Fibroblast of the conjunctiva (primary cell): ENCODE measurements at regions not wholly inside any gene's neighbourhood (a gene's known extent, or its start where the extent isn't known, plus 50 kb on each side); places are given as distances from the start of the nearest gene placed in this dataset.

Experiments used
- DNase-seq: peaks from one replicate; pipeline ENCODE4 v3.0.0-alpha.2; 2010; ENCODE audit warnings: low read depth

DNA sequence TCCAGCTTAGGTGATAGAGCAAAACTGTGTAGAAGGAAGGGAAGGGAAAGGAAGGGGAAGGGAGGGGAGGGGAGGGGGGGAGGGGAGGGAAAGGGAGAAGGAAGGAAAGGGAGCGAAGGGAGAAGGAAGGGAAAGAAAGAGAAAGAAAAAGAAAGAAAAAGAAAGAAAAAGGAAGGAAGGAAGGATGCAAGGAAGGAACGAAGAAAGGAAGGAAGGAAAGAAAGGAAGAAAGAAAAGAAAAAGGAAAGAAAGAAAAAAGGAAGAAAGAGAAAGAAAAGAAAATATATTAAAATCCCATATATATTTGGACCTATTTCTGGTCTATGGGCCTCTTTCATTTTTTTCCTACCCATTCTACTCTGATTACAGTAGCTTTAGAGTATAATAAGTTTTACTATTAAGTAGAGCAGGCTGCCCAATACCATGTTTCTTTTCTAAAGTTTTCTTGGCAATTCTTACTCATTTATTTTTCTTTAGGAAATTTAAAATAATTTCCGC lies 229.1 kb downstream of the AUH start:
- no peak for DNase-seq

DNA sequence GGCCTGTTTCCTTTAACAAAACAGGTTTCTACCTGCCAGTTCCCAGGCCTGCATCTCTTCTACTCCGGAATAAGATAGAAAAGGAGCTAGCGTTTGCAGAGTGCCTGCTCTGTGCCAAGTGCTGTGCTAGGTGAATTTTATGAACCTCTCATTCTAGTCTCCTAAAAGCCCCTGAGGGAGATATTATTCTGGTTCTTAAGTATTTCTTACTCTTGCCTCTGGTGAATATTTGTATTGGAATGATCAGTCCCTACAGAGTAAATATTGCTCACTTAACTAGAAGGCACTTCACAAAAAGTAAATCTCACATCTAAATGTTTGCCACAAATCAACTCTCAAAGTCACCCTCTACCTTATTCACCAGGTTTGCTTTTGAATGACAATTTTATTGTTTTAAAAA lies 227.1 kb downstream of the AUH start:
- no peak for DNase-seq

DNA sequence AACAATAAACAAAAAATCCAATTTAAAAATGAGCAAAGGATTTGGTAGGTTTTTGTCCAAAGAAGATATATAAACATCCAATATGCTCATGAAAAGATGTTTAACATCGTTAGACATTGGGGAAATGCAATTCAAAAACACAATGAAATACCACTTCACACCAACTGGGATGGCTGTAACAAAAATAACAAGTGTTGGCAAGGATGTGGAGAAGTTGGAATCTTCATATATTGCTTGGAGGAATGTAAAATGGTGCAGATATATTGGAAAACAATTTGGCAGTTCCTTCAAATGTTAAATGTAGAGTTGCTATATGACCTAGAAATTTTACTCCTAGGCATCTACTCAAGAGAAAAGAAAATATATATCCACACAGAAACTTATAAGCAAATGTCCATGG lies 224.3 kb downstream of the AUH start:
- no peak for DNase-seq

DNA sequence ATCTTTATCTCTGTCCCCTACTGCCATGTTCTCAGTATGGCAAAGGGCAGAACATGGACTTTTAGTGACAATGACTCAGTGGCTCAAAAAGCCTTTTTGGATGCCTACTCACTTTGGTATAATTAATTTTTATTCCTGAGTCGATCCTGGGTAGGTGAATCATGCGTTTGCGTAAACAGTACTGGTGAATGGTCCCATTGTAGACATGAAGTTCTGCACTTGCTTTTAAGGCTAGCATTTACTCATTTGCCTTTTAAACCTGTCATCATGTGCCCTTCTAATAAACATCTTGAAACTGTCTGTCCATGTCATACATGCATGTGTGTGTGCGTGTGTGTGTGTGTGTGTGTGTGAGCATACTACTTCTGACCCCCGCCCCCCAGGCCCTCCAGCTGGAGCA lies 223.0 kb downstream of the AUH start:
- no peak for DNase-seq

DNA sequence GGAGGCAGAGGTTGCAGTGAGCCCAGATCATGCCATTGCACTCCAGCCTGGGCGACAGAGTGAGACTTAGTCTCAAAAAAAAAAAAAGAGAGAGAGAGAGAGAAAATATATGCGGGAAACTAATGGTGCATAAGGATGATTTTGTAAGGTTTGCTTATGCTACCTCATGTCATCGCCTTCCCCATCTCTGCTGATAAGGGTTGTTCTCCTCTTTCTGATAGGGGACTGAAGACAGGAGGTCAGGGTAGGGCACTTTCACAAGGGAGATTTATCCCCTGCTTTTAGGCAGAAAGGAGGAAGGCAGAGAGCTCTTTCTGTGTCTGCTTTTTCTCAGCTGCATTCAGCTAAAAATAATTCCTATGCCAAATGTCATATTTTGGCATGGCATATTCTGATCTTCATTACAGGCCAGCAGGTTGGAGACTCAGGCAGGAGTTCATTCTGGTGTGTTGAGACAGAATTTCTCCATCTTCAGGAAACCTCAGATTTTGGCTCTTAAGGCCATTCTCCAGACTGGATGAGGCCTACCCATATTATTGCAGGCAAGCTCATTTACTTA lies 220.2 kb downstream of the AUH start:
- no peak for DNase-seq

DNA sequence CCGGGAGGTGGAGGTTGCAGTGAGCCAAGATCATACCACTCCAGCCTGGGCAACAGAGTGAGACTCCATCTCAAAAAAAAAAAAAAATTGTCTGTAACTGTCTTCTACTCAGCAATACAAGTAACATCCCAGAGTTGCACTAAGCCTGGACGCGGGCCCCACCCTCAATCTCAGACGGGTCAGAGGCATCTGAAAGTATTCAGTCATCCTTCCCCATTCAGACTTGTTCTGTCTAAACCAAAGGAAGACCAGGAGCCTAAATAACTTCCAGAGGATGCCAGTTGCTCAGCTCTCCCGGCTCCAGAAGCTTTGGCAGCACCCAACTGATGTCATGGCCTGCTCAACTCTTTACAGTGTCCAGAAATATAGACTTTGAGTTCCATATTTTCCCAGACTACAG lies 218.6 kb downstream of the AUH start:
- no peak for DNase-seq

DNA sequence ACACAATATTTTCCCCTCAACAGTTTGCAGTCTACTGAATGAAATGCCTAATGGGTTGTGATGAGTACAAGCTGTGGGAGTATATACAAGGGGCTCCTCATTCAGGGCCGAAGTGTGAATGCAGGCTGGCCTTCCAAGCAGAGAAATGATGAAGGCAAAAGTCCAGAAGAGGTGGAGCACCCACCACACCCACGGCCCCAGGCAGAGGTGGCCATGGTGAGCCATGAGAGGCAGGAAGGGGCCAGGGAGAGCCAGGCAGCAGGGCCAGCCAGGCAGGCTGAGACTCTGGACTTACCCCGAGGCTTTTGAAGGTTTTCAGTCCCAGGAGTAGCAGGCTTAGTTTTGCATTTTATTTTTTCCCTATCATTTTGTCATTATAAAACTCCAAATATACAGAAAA lies 218.1 kb downstream of the AUH start:
- no peak for DNase-seq

DNA sequence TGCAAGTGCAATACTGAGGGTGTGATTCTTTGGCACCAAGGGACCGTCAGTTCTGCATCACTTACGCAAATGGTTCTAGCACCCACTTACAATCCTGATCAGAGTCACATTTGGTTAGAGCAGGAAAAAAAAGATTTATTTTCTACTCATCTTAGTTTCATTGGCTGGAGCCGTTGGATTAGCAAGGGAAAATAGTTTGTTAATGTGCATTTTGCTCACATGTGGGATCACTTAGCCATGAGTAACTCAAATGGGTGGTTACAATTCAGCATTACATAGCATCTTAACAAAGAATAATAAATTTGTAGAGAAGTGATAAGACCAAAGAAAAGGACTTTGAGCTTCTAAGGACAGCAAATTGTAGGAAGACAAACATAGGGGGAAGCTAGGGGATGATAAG lies 216.9 kb downstream of the AUH start:
- DNase-seq, result no peak

DNA sequence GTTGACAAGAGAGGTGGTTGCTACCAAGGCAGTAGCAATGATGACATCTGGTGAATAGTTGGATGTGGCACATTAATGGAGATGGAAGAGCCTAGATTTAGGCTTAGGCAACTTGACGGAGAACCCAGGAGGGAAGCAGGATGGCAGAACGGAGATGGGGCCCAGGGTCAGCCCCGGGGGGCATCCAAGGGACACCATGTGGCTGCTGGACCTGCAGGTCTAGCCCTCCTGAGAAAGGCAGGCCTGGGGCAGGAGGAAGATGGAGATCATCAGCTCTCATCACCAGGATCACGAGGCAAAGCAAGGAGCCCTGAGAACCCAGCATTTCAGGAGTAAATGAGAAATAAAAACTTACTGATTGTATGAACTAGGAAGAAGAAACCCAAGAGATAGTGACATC lies 216.2 kb downstream of the AUH start:
- DNase-seq, result no peak

DNA sequence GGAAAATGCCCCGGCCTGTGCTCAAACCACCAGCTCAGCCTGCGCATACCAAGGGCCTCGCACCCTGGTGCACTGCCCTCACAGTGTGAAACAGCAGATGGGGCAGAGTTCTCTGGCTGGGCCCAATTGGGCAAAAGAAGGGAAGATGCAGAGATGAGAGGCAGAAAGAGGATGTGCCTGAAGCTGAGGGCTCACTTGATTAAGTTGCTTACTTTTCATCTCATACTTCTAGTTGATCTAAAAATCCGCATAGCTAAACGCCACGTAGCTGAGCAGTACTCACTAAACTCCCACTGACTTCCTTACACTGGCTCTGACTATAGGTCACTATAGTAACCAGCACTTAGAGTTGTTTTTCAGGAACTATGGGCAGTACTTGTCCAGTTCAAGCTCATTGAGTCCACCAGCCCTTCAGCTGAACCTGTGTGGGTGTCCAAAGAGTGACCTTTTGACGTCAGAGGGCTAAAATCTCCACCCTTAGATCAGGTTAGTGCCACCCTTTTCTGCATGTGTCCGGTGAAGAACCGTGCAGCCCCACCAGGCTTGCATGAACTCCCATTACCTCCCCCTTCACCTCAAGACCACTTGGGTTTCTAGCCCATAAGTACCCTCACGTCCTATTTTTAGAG lies 215.2 kb downstream of the AUH start:
- DNase-seq, result no peak

DNA sequence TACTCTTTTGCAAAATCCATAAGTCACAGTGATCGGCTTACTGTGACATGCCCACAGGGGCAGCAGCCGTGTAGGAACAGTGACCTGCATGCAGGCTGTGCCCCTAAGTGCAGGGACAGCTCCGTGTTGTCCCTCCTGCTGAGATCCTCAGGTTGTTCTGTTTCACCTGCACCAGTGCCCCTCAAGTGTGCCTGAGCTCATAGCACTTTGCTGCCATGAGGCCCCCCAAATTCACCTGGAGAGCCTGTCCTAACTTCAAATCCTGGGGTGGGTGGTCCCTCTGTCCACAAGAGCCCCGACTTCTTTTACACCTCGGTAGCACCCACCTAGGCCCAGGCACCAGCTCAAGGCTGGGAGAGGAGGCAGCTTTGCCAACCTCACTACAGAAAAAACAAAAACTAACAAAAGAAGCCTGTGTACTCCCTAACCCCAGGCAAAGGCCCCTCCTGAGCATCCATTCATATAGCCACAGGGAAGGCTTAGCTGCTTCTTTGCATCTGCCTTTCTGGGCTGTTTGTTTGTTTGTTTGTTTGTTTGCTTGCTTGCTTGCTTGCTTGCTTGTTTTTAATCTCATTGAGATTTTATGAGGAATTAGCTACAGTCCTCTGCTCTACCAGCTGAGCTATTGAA lies 214.5 kb downstream of the AUH start:
- DNase-seq, result no peak

DNA sequence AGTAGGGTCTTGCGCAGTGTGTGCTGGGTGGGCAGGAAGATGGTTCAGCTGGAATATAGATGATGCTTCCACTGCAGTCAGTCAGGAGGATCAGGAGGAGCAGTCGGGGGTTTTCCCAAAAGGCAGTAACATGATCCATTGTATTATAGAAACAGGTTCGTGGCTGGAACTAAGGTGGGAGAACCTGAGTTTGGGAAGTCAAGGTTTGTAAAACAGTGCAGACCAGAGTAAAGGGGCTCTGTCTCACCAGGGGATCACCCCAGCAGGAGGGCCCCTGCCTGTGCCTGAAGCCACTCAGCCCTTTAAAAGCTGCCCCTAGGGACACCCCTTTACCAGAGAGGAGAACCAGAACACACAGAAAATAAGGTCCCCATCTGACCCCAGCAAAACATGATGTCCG lies 213.4 kb downstream of the AUH start:
- DNase-seq, result no peak

DNA sequence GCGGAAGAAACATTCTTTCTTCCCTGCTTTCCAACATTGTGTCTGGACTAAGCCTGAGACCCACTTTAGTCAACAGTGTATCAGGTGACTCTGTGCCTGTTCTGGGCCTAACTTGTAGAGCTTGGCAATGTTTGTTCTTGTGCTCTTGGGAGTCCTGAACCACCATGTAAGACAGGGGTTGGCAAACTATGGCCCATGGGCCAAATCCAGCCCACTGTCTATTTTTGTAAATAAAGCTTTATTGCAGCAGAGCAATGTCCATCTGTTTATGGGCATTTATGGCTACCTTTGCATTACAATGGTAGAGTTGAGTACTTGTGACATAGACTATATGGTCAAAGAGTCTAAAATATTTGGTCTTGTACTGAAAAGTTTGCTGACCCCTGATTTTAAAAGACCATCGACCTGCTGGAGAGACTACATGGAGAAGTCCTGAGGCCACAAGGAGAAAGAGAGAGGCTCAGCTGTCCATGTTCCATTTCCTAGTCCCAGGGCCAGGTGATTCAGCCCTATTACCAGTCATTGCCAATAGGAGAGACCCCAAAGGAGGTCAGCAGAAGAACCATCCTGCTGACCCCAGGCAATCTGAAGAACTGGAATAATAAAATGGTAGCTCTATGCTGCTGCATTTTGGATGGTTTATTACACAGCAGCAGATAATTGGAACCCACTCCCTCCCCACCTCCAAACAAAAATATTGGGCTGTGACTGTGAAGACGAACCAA lies 211.3 kb downstream of the AUH start:
- no peak for DNase-seq

DNA sequence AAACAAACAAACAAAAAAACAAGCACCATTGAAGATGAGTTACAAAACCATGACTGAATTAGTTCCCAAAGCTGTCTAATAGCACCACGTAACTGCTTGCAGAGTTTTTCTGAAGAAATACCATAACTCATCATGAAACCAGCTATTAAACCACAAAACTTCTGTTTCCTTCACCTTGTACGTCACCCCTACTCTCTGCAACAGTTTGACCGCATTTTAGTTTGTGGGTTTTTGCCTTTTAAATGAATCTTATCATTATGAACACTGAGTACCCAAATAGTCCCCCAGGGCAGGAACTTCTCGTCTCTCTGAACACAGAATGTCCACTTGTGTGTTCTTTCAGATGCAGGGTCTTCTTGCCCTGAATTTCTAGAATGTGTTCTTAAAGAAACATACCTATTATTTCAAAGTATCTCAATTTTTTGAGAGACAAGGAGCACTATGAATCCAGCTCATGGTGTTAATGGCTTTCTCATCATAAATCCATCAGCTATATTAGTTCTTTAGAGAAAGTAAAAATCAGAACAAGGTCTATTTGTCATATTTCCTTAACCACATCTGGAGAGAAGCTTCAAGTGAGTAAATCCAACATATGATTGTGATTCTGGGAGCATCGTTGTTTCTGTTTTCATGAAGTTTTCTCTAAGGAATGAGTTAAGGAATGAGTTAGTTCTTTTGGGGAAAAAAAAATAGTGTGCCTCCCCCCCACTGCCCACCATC lies 210.6 kb downstream of the AUH start:
- DNase-seq, result peak; percentile 77

DNA sequence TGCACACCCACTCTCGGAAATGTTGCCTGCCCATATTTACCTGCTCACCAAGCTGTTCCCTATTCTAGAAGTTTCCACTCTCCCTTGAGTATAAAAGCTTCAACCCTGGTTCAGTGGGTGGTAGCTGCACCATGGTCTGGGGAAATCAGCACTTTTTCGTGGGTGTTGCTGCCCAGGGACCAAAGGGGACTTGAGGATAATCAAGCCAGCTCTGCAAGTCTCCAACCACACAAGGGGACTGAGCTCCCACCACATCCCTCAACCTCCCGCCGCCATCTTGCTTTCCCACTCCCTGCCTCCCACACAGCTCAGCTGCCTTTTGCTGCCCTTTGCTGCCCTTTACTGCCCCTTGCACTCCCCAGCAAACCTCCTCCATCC lies 210.0 kb downstream of the AUH start:
- DNase-seq, result no peak

DNA sequence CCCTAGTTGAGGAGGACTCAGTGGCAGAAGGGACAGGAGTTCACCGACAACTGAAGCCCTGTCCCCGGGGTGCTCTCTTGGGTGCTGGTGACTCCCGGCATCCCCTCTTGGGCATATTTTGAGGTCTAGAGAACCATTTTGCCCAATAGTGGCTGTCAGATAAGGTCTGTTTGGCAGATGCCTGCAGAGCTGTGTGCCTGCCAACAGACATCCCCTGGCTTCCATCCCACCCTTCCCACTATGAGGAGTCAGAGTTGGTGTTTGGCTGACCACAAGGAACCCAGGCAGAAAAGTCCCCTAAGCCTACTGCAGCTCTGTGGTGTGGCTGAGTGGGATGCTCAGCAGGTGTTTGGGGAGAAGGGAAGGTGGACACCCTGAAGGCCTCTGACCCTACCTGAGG lies 207.0 kb downstream of the AUH start:
- no peak for DNase-seq

DNA sequence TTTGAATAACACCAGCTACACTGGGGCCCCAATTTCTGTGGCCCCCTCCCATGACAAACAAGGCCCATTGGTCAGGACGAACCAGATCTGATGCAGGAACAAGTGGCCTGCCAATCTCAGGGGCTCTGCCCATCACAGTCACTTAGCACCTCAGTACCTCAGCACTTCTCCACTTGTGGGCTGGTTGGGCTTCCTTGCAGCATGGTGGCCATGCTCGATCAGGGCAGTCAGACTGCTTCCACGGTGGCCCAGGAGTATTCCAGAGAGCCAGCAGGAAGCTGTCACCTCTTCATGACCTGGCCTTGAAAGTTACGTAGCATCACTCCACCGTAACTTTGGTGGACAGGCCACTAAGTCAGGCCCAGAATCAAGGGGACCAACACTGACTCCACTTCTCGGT lies 206.5 kb downstream of the AUH start:
- DNase-seq, result no peak

DNA sequence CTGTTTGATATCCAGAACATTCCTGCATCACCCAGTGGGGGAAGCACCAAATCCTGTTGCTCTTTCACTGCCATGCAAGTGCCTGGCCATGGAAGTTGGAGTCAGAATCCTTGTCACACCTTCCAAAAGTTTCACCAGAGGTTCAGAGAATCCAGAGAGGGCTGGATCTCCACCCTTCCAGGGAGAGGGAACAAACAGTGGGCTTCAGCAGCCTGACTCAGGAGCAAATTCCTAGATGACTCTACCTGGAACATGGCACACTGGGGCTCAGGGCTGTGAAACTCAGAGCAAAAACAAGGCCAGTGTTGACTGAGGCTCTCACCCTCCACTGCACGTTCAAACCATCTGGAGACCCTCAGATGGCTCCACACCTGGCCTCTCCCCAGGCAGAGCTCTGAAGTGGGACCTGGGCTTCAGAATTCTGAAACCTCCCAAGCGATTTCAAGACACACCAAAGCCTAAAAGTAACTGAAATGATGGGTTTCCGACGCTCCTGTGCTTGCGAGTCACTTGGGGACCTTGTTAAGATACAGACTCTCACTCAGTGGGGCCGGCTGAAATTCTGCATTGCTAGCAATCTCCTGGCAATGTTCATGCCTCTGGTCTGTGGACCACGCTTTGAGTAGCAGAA lies 205.9 kb downstream of the AUH start:
- DNase-seq, result no peak

DNA sequence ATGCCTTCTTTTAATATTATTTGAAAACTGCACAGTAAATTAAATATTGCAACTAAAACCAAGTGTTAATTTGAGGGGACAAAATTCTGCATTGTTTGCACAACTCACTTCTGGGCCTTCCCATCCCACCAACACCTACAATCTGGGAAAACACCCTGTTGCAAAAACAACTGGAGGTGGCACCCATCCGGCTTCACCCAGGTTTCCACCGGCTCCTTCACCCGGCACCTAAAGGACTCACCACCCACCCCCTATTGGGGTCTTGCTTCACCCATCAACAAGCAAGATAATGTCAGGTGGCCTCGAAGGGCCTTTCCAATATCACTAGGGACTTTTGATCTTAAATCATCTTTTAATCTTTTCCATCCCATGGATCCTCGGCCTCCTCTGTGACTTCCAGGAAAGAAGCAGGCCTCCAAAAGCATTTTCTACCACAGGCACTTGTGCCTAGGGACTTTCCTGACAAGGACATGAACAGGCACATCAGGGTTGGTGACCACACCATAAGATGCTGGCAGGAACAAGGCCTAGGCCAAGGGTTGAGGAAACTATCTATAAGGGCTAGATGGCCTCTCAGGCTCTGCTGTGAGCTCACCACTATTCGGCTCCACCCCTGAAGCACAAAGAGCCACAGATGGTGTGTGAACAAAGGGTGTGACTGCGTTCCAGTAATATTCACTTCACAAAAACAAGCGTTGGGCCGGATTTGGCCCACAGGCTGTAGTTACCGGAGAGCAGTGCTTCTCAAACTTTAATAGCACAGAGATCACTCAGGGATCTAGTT lies 205.1 kb downstream of the AUH start:
- DNase-seq, result no peak

DNA sequence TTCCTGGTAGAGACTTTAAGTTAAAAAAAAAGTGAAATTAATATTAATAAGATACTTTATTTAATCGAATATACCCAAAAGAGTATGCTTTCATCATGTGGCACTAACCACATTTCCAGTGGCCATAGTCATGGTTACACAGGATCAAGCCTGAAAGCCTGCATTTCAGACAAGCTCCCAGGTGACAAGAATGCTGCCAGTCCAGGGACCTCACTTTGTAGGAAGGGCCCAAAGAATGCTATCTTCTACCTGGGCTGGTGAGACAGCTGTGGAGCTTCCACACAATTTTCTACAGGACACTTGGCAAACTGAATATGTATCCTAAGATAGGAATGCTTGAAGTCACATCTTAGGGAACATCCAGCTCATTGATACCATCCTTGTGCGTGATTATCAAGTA lies 203.8 kb downstream of the AUH start:
- DNase-seq, result no peak

DNA sequence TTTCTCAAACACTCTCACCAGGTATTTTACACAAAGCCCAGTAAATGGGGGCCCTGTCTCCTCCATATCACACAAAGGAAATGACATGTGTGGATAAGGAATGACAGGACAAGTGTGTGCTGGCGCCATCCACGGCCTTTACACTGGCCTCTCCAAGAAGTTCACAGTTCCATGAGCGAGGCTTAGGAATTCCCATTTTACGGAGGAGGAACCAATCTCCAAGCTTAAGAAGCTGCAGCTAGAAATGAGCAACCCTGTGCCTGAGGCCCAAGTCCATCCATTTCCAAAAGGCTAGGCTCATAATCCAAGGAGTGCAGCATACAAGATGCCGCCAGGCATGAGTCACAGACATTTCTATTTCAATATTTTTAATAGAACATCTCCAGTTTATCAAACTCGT lies 203.4 kb downstream of the AUH start:
- no peak for DNase-seq
